ENCODE measurements at regions not wholly inside any gene's neighbourhood (a gene's known extent, or its start where the extent isn't known, plus 50 kb on each side); places are given as distances from the start of the nearest gene placed in this dataset.

GRCh38 chr16:6684076-6684673 lies 648.5 kb upstream of the RBFOX1 start:
- no peak for DNase-seq (ENCODE audit: extremely low spot score)
- CTCF ChIA-PET = interaction anchor here (1.5 to 2.3 kb wide), 2 partner anchors 16 to 24 kb away, joined by 3 to 5 read pairs; no protein-coding TSS in a partner anchor
- POLR2A ChIA-PET = no interaction called here
- peak; percentile 40 for TF ChIP-seq CTCF (IDR thresholded peaks at IDR 0.05; ENCODE audit: control extremely low read depth, extremely low read depth, low read depth, missing control alignments)

DNA sequence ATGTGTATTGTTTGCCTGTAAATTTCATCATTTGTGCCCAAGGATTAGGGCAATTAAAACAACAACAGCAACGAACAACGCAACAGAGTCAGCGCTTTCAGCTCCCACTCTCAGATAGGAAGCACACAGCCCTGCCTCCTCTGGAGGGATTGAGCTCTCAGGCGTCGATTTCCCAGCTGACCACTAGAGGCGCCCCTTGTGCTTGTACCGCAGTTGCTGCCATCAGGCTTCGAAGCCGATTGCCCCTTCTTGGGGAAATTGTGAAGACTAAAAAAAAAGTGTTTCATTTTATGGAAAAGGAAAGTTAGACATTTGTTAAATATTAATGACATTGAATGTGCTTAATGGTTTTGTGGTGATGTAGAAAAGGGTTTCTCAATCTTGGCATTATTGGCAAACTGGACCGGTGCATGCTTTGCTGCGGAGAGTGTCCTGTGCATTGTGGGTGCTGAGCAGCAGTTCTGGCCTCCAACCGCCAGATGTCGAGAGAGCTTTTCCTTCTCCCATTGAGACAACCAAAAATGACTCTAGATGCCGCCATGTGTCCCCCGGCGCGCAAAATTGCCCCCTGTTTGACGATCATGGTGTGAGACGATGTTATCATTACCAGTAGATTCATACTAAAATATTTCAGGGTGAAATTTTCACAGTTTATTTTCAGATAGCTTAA lies 650.4 kb upstream of the RBFOX1 start:
- ChIA-PET POLR2A (no interaction called here), CTCF (no interaction called here)
- DNase-seq (ENCODE audit: extremely low spot score) = no peak
- TF ChIP-seq CTCF (IDR thresholded peaks at IDR 0.05; ENCODE audit: control extremely low read depth, extremely low read depth, low read depth, missing control alignments) = peak; percentile 49

GRCh38 chr16:6678586-6678985 lies 654.1 kb upstream of the RBFOX1 start:
- ChIA-PET CTCF (no interaction called here), POLR2A (no interaction called here)
- no peak for DNase-seq (ENCODE audit: extremely low spot score)
- no peak for TF ChIP-seq CTCF (IDR thresholded peaks at IDR 0.05; ENCODE audit: control extremely low read depth, extremely low read depth, low read depth, missing control alignments)

DNA sequence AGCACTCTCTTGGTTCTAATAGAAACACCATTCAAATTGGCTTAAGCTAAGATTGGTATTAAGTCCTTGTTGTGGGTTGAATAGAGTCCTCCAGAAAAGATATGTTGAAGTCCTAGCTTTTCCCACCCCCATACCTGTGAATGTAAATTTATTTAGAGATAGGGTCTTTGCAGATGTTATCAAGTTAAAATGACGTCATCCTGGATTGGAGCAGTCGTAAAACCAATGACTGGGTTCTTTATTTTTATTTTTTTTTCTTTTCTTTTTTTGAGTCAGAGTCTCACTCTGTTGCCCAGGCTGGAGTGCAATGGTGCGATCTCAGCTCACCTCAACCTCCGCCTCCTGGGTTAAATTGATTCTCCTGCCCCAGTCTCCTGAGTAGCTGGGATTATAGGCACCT lies 658.6 kb upstream of the RBFOX1 start:
- DNase-seq (ENCODE audit: extremely low spot score) = no peak
- CTCF ChIA-PET = no interaction called here
- TF ChIP-seq CTCF (IDR thresholded peaks at IDR 0.05; ENCODE audit: control extremely low read depth, extremely low read depth, low read depth, missing control alignments) = no peak
- POLR2A ChIA-PET = no interaction called here

- no peak for TF ChIP-seq CTCF (IDR thresholded peaks at IDR 0.05; ENCODE audit: control extremely low read depth, extremely low read depth, low read depth, missing control alignments)
- ChIA-PET POLR2A (no interaction called here), CTCF (no interaction called here)
- no peak for DNase-seq (ENCODE audit: extremely low spot score)
These were observed 660.1 kb upstream of the RBFOX1 start for GRCh38 chr16:6672507-6672906.

- ChIA-PET CTCF (interaction anchor here (1.0 to 1.3 kb wide), 3 partner anchors 17 to 116 kb away, joined by 3 to 5 read pairs (median 4); no protein-coding TSS in a partner anchor), POLR2A (no interaction called here)
- no peak for DNase-seq (ENCODE audit: extremely low spot score)
- TF ChIP-seq CTCF (IDR thresholded peaks at IDR 0.05; ENCODE audit: control extremely low read depth, extremely low read depth, low read depth, missing control alignments) = no peak
These were observed 665.3 kb upstream of the RBFOX1 start for GRCh38 chr16:6667393-6667792.
